ENCODE measurements at regions not wholly inside any gene's neighbourhood (a gene's known extent, or its start where the extent isn't known, plus 50 kb on each side); places are given as distances from the start of the nearest gene placed in this dataset.
"Not testable (repeated sequence)": the region's sequence is repeated elsewhere in the genome, so short reads cannot be mapped to it uniquely, and the experiment has no call there.

GRCh38 chr7:51540906-51541305 lies 224.3 kb upstream of the COBL start:
- H3K9me1 ChIP-seq (ENCODE audit: insufficient read depth, low read length); H3K4me2 ChIP-seq (ENCODE audit: low read depth, low read length); H4K91ac ChIP-seq (ENCODE audit: insufficient read depth, low read depth, low read length); H4K20me1 ChIP-seq (ENCODE audit: insufficient read depth, low read length); DNase-seq; H4K5ac ChIP-seq (ENCODE audit: low read depth, low read length); H3K4me1 ChIP-seq (ENCODE audit: control insufficient read depth, insufficient read depth, low read length); H3K27me3 ChIP-seq (ENCODE audit: control insufficient read depth, insufficient read depth, low read length); H3K36me3 ChIP-seq (ENCODE audit: control insufficient read depth, insufficient read depth, low read length); CTCF ChIA-PET; H3K79me1 ChIP-seq (ENCODE audit: low read depth in 1 of 2, low read length in 2 of 2); H3K56ac ChIP-seq (ENCODE audit: extremely low read depth, insufficient read depth, low read length); POLR2A ChIA-PET (ENCODE audit: unreplicated experiment); H2BK5ac ChIP-seq (ENCODE audit: low read depth, low read length, poor library complexity, severe bottlenecking); H2BK20ac ChIP-seq (ENCODE audit: low read depth, low read length); H3K9ac ChIP-seq (ENCODE audit: low read depth, low read length); H4K8ac ChIP-seq (ENCODE audit: low read depth in 2 of 2, low read length in 2 of 2); H2BK15ac ChIP-seq (ENCODE audit: low read depth, low read length); H3K27ac ChIP-seq (ENCODE audit: insufficient read depth, low read length); H2AK9ac ChIP-seq (replicated peaks; ENCODE audit: low read depth, low read length, poor library complexity); H3K23ac ChIP-seq (ENCODE audit: low read depth, low read length); H2AFZ ChIP-seq (replicated peaks; ENCODE audit: low read length, poor library complexity); H3K14ac ChIP-seq (replicated peaks; ENCODE audit: low read depth, low read length); in situ Hi-C loops (cut with MboI; ENCODE audit: low sequenced_read_pairs); H3K18ac ChIP-seq (ENCODE audit: low read depth, low read length); dilution Hi-C loops (cut with HindIII; ENCODE audit: low sequenced_read_pairs, unreplicated experiment); H3K4ac ChIP-seq (ENCODE audit: low read depth, low read length); H3K4me3 ChIP-seq (ENCODE audit: insufficient read depth, low read depth, low read length); H2BK120ac ChIP-seq (ENCODE audit: low read depth, low read length); H2AK5ac ChIP-seq (ENCODE audit: low read depth, low read length); ATAC-seq (ENCODE audit: low read depth); BruUV-seq (replicated peaks); intact Hi-C loops (cut with micrococcal nuclease): not testable (repeated sequence)
- H3K9me3 ChIP-seq (ENCODE audit: control insufficient read depth, insufficient read depth, low read length), result peaks cover 11% of the 10 kb centered on the region; the same call in 1 of the 2 replicates
- 100% methylated on average over 1 of the region's 2 CpGs; no CpG with 5 or more reads in 1 of the 2 experiments for WGBS, 2 experiments (ENCODE audit: extremely low coverage in 2 of 2, insufficient read length in 1 of 2)
